H1 (cell line): ENCODE measurements at regions not wholly inside any gene's neighbourhood (a gene's known extent, or its start where the extent isn't known, plus 50 kb on each side); places are given as distances from the start of the nearest gene placed in this dataset.

Experiments
- BACH1 ChIP-seq: IDR thresholded peaks from 2 replicates; pipeline ENCODE4 v1.6.1; 2012; ENCODE audit warnings: low read length, improper control_type of control experiment
- TBP ChIP-seq: IDR thresholded peaks from 2 replicates; pipeline ENCODE4 v1.6.1; 2011; ENCODE audit warnings: low read depth, low read length, improper control_type of control experiment

DNA sequence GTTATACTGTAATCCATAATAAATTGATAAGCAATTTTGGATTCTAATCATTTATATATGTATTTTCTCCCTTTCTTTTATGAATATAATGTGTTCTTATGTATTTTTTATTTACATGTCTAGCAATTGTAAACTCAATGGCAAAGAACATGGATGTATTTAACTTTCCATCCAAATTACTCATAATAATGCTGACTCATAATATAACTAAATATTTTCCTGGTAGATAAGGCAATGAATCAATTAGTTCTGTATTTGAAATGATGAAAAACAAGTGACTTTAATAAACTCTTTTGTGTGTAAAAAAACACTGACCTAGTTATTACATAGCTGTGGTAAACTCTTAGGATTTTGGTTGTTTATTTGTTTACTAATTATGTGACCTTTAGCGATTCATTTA, 211.2 kb downstream of the DTHD1 start (continued):
- TF ChIP-seq TBP (no peak), BACH1 (no peak)
